Loucy (cell line): ENCODE measurements at regions not wholly inside any gene's neighbourhood (a gene's known extent, or its start where the extent isn't known, plus 50 kb on each side); places are given as distances from the start of the nearest gene placed in this dataset.

Experiments used
- H2AFZ ChIP-seq: fragments of 200-600 bp; sonication (generic); 2 replicates; pipeline ENCODE4 v1.6.0; 2016; ENCODE audit warnings: antibody characterized with exemption, mild to moderate bottlenecking, low read length, moderate library complexity
- H3F3A ChIP-seq: fragments of 200-600 bp; 2 replicates; pipeline ENCODE4 v1.6.0; 2016; ENCODE audit warnings: antibody characterized with exemption, low read depth, mild to moderate bottlenecking
- H3K27me3 ChIP-seq: fragments of 200-600 bp; sonication (generic); 2 replicates; pipeline ENCODE4 v1.6.1; 2014; ENCODE audit warnings: low read length, mild to moderate bottlenecking; ENCODE audit not compliant: insufficient read depth, poor library complexity, severe bottlenecking
- H3K36me3 ChIP-seq: fragments of 200-600 bp; sonication (generic); 2 replicates; pipeline ENCODE4 v1.6.1; 2016; ENCODE audit warnings: low read length; ENCODE audit not compliant: insufficient read depth
- H3K4me1 ChIP-seq: fragments of 200-600 bp; sonication (generic); 2 replicates; pipeline ENCODE4 v1.5.1; 2014; ENCODE audit warnings: low read length, mild to moderate bottlenecking; ENCODE audit not compliant: insufficient read depth, poor library complexity, severe bottlenecking
- H3K4me2 ChIP-seq: fragments of 200-600 bp; sonication (generic); 2 replicates; pipeline ENCODE4 v1.6.0; 2014; ENCODE audit warnings: antibody characterized with exemption, low read length, low read depth, mild to moderate bottlenecking; ENCODE audit not compliant: poor library complexity, severe bottlenecking
- H3K4me3 ChIP-seq: fragments of 200-600 bp; sonication (generic); 2 replicates; pipeline ENCODE4 v1.5.1; 2014; ENCODE audit warnings: low read length, mild to moderate bottlenecking, mixed read lengths; ENCODE audit not compliant: poor library complexity, severe bottlenecking
- H3K79me2 ChIP-seq: fragments of 200-600 bp; sonication (generic); 2 replicates; pipeline ENCODE4 v1.6.1; 2014; ENCODE audit warnings: low read length; ENCODE audit not compliant: insufficient read depth
- H3K9ac ChIP-seq: fragments of 200-600 bp; sonication (generic); 2 replicates; pipeline ENCODE4 v1.6.0; 2014; ENCODE audit warnings: mild to moderate bottlenecking, low read depth, low read length, moderate library complexity; ENCODE audit not compliant: poor library complexity, severe bottlenecking
- H3K9me2 ChIP-seq: fragments of 200-600 bp; sonication (generic); replicated peaks from 2 replicates; pipeline ENCODE4 v1.6.1; 2016; ENCODE audit warnings: low read depth, low read length, mixed read lengths
- H3K9me3 ChIP-seq: fragments of 200-600 bp; sonication (generic); 2 replicates; pipeline ENCODE4 v1.6.1; 2014; ENCODE audit warnings: mild to moderate bottlenecking, antibody characterized with exemption, low read length, low read depth; ENCODE audit not compliant: insufficient read depth
- H4K20me1 ChIP-seq: fragments of 200-600 bp; sonication (generic); 2 replicates; pipeline ENCODE4 v1.6.0; 2014; ENCODE audit warnings: antibody characterized with exemption, low read length, mild to moderate bottlenecking; ENCODE audit not compliant: insufficient read depth, poor library complexity, severe bottlenecking
- CTCF ChIP-seq: fragments of 200-600 bp; sonication (generic); conservative IDR thresholded peaks from 2 replicates; pipeline ENCODE4 v1.5.1; 2014; ENCODE audit warnings: mild to moderate bottlenecking, antibody characterized with exemption, low read length
- EZH2phosphoT487 ChIP-seq: fragments of 200-600 bp; IDR thresholded peaks from 2 replicates; pipeline ENCODE4 v1.6.1; 2018; ENCODE audit warnings: antibody characterized with exemption, mild to moderate bottlenecking, moderate library complexity, borderline replicate concordance

- Histone ChIP-seq H3K4me1 (no peaks in the 10 kb centered on the region), H3F3A (no peaks in the 10 kb centered on the region), H3K9me3 (no peaks in the 10 kb centered on the region; the same call in 1 of the 2 replicates), H3K9me2 (no peaks in the 10 kb centered on the region), H3K27me3 (no peaks in the 10 kb centered on the region), H3K79me2 (no peaks in the 10 kb centered on the region), H3K4me3 (no peak overlapping the region), H2AFZ (no peak overlapping the region), H4K20me1 (no peaks in the 10 kb centered on the region), H3K36me3 (no peaks in the 10 kb centered on the region), H3K4me2 (no peak overlapping the region), H3K9ac (no peak overlapping the region)
- no peak for TF ChIP-seq EZH2phosphoT487
- no peak for TF ChIP-seq CTCF
Measured at GRCh38 chr16:17877821-17878360, 407.1 kb upstream of the XYLT1 start.

GRCh38 chr16:17866996-17867395 lies 396.2 kb upstream of the XYLT1 start:
- no peak overlapping the region for H3K4me2 ChIP-seq
- H3K4me1 ChIP-seq, result no peaks in the 10 kb centered on the region
- H3K9me3 ChIP-seq, result no peaks in the 10 kb centered on the region
- no peaks in the 10 kb centered on the region for H3K79me2 ChIP-seq
- H3F3A ChIP-seq, result no peaks in the 10 kb centered on the region
- no peaks in the 10 kb centered on the region for H3K27me3 ChIP-seq
- no peak overlapping the region for H3K4me3 ChIP-seq
- H2AFZ ChIP-seq, result no peak overlapping the region
- no peaks in the 10 kb centered on the region for H4K20me1 ChIP-seq
- H3K36me3 ChIP-seq, result no peaks in the 10 kb centered on the region
- H3K9me2 ChIP-seq, result no peaks in the 10 kb centered on the region
- H3K9ac ChIP-seq, result no peak overlapping the region
- TF ChIP-seq CTCF (no peak), EZH2phosphoT487 (no peak)

GRCh38 chr16:17861981-17862479 lies 391.3 kb upstream of the XYLT1 start:
- TF ChIP-seq EZH2phosphoT487 (no peak), CTCF (no peak)
- Histone ChIP-seq H3K4me2 (no peak overlapping the region), H3K9me2 (no peaks in the 10 kb centered on the region), H3F3A (no peaks in the 10 kb centered on the region), H3K4me3 (no peak overlapping the region), H3K27me3 (no peaks in the 10 kb centered on the region), H3K79me2 (no peaks in the 10 kb centered on the region), H2AFZ (no peak overlapping the region), H3K9me3 (no peaks in the 10 kb centered on the region), H4K20me1 (no peaks in the 10 kb centered on the region), H3K36me3 (no peaks in the 10 kb centered on the region), H3K4me1 (no peaks in the 10 kb centered on the region), H3K9ac (no peak overlapping the region)
